Stimulated activated naive CD8-positive, alpha-beta T cell treated with anti-CD3 and anti-CD28 coated beads, Interleukin-15, Interleukin-2, amounts not matched to agents 100 U/mL and 50 U/mL, for 24 hours (primary cell): ENCODE measurements at regions not wholly inside any gene's neighbourhood (a gene's known extent, or its start where the extent isn't known, plus 50 kb on each side); places are given as distances from the start of the nearest gene placed in this dataset.
"Not testable (repeated sequence)": the region's sequence is repeated elsewhere in the genome, so short reads cannot be mapped to it uniquely, and the experiment has no call there.

ENCODE experiments used
- ATAC-seq: fragments of 150-1000 bp; cut with Tn5 transposase; one replicate; pipeline ENCODE4 v1.10.0; 2021
- DNase-seq: peaks from one replicate; pipeline ENCODE4 v3.0.0; 2021

DNA sequence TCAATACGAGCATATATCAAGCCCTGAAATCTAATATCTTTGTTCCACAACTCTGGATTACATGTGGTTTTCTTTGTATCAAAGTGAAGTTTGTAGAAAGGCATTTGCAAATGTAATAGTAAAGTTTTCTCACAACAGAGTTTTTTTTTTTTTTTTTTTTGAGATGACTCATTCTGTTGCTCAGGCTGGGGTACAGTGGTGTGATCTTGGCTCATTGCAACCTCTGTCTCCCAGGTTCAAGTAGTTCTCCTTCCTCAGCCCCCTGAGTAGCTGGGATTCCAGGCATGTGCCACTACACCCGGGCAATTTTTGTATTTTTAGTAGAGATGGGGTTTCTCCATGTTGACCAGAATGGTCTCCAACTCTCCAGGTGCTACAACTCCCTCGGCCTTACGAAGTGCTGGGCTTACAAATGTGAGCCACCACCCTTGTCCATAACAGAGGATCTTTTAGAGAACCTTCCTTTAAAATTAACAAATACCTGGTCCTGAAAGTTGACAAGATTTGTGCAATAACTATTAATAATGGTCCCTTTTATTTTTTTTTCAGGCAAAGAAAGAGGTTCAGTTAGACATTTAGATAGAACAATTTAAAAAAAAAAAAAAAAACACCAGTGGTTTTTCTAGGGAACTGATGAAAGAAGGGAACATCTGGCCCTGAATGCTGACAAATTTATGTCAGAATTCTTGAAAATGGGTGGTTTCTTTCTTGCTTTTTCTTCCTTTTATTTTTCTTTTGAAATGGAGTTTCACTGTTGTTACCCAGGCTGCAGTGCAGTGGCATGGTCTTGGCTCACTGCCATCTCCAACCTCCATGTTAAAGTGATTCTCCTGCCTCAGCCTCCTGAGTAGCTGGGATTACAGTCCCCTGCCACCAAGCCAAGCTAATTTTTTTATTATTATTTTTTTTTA, 278.5 kb downstream of the RPS4Y2 start:
- no peak for DNase-seq

DNA sequence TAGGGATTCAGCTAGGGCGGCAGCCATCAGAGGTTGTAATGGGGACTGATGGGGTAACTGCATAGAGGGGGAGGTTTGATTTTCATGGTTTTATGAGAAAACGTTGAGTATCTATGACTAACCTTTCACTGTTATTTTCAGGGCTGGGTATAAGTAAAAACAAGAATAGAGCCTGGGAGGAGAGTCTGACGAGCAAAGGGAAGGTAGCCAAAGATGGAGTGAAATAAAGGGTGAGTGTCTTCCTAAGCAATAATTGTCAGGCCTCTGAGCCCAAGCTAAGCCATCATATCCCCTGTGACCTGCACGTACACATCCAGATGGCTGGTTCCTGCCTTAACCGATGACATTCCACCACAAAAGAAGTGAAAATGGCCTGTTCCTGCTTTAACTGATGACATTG, 281.5 kb downstream of the RPS4Y2 start:
- not testable (repeated sequence) for ATAC-seq, DNase-seq

More for the DNA sequence above, 278.5 kb downstream of the RPS4Y2 start:
- ATAC-seq, result no peak

DNA sequence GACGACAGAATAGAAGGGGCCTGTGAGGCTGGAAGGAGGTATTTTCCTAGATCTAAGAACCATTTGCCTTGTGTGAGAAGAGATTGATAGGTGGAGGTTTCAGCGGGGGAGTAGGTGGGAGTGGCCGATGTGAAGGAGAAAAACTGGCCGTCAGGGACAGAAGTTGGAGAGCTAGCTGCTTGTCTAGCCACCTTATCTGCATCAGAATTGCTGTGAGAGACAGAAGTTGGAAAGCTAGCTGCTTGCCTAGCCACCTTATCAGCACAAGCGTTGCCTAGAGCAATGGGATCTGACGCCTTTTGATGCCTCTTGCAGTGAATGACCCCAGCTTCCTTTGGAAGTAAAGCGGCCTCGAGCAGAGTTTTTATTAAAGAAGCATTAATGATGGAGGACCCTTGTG, 283.9 kb downstream of the RPS4Y2 start:
- ATAC-seq, result no peak

DNA sequence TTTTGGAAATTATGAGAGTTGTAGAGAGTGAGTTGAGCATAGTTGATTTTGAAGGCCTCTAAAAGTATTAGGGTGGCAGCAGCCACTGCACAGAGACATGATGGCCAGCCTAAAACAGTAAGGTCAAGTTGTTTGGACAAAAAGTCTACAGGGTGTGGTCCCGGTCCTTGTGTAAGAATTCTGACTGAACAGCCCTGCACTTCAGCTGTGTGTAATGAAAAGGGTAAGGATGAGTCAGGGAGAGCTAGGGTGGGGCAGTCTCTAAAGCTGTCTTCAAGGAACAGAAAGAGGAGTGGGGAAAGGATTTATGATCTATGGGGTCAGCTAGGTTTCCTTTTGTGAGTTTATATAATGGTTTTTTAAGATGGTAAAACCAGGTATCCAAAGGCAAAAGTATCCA, 284.8 kb downstream of the RPS4Y2 start:
- ATAC-seq, DNase-seq: not testable (repeated sequence)

More for the DNA sequence above, 283.9 kb downstream of the RPS4Y2 start:
- no peak for DNase-seq

DNA sequence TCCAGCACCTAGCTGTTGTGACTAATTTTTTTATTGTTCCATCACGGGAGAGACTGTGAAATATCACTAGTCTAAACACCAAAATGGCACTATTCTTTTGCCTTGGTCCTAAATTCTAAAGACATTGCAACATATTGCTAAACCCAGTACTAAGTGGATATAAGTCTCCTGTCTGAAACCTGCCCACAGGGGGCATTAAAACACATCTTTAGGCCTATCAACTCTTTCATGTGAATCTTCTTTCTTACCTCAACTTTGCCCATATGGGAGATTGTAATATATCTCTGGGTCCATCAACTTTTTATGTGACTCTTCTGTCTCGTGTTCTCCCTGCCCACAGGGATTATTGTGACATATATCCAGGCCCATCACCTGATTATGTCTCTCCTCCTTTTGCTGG, 317.2 kb downstream of the RPS4Y2 start:
- ATAC-seq, result no peak
- no peak for DNase-seq

DNA sequence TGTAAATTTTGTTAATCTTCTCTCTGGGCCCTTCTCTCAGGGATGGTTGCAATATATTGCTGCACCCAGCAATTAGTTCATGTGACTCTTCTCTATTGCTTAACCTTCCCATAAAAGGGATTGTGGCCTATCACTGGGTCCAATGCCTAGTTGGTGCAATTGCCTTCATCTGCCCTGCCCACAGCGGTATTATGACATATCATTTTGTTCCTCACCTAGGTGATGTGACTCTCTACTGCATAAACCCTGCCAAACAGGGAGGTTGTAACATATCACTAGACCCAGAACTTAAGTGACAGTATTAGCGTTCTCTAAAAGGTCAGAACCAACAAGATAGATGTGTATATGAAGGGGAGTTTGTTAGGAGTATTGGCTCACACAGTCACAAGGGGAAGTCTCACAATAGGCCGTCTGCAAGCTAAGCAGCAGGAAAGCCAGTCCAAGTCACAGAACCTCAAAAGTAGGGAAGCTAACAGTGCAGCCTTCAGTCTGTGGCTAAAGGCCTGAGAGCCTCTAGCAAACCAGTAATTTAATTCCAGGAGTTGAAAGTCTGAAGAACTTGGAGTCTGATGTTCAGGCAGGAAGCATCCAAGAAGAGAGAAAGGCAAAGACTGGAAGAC, 317.8 kb downstream of the RPS4Y2 start:
- no peak for DNase-seq
- ATAC-seq, result no peak

DNA sequence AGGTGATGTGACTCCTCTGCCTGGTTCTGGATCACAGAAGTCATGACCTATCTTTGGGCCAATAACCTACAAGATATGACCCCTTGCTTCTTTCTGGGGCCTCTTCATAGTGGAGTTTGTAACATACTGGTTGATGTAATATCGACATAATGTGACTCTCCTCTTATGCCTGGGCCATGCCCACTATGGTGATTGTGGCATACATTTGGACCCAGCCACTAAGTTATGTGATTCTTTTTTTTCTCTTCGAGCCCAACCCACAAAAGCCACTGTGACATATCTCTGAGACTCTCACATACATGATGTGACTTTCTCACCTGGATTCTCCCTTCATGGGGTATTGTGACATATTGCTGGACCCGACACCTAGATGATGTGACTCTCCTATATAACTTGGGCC, 319.8 kb downstream of the RPS4Y2 start:
- ATAC-seq, result no peak
- no peak for DNase-seq

DNA sequence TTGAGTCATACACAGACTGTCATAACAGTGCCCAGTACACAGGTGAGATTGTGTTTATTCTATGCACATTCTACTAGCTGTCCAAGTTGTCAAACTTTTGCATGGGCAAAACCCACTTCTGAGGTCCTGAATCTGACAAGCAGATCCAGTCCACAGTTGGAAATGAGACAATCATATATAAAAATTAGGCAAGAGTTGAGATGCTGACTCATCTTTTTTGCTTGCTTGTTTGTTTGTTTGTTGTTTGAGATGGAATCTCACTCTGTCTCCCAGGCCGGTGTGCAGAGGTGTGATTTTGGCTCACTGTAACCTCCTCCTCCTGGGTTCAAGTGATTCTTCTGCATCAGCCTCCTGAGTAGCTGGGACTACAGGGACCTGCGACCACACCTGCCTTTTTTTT, 323.8 kb downstream of the RPS4Y2 start:
- ATAC-seq, result no peak
- no peak for DNase-seq

DNA sequence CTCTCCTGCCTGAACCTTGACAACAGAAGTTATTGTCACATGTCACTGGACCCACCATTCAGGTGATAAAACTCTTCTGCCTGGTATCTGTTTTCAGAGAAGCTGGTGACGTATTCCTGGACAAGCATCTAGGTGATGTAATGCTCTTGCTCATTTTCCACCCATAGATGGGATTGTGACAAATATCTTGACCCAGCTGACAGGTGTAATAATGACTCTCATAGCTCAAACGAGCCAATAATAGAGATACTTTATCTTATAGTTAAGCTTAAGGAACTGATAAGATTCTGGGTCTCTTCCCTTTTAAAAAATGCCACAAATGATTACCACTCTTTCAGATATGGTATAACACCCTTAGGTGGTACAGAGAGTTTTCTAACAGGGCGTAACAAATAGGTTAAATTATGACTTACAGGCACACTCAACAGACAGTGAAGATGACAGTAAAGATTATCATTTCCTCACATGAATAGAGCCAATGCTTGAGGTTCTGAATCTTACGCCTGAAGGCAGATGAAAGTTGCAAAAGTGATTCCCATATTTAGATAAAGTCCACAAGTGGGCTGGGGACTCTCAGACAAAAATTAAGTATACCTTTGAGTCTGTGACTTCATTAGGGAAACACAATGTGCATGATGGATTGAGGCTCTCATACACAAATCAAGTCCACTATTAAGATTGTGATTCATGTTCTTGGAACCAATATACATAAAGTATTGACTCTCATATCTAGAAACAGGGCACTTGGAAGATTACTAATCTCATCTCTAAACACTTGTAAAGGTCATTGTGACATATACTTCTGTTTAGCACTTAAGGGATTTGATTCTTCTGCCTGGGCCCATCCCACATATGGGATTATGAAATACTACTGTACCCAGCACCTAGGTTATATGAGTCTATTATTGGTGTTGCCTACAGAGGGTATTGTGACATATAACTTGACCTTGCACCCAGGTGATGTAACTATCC, 326.0 kb downstream of the RPS4Y2 start:
- peak; percentile 28 for ATAC-seq

DNA sequence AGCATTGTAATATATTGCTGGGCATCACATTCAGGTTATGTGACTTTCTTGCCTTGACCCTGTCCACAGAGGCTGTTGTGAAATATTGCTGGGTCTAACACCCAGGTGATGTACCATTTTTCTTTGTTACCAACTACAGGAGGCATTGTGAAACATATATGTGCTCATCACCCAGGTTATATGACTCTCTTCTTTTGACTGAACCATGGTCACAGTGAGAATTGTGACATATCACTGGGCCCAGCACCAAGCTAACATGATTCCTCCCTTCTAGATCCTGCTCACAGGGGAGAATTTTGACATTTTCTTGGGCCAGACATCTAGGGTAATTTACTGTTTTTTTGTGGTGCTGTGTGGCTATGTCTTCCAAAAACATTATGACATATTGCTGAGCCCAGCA, 326.7 kb downstream of the RPS4Y2 start:
- DNase-seq (no peak), ATAC-seq (no peak)

More for the DNA sequence above, 326.0 kb downstream of the RPS4Y2 start:
- DNase-seq, result no peak

DNA sequence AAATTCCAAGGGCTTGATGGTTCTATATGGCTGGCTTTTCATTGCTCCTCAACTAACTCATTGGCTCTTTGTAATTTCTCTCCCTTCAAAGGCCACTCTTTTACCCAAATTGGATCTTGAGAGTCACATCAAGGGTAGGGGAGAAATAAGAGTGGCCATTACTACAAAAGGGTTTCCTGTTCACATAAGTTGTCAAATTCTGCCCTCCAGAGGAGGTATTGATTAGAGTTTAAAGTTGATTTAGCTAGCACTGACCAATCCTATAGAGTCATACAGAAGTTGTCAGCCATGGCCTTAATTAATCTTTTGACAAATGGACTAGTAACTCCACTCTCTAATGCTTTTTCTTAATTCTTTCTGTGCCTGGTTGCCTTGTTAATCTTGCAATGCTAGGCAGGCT, 336.0 kb downstream of the RPS4Y2 start:
- DNase-seq, result no peak
- no peak for ATAC-seq

DNA sequence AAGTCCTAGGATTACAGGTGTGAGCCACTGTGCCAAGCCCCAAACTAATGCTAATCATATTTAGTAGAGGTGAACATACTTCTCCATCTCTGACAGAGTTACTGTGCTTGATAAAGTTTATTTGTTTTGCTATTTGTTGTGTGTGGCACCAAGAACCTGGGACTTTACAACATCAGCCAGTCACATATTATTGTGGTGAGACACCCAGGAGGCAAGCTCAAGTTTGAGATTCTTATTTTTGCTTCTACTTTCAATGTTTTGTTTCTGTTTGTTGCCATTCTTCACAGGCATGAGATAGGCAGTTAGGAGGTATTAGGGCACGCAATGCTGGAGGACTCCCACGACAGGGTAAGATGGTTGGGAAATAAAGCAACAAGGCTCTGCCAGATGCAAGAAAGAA, 346.6 kb downstream of the RPS4Y2 start:
- DNase-seq (no peak), ATAC-seq (no peak)

DNA sequence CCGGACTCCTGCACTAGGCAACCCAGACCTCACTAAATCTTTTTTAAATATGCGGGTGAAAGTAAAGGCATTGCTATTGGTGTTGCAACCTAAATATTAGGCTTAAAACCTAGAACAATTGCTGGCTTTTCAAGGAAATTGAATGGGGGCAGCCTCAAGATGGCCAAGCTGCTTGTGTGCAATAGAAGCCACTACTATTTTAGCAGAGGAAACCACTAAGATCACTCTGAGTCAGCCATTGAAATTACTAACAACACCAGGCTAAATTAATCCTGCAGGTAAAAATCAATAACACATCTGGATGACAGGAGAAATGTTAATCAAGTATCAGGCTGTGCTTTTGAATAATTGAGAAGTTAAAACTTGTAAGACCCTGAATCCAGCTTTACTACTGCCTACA, 348.0 kb downstream of the RPS4Y2 start:
- ATAC-seq, result no peak
- DNase-seq, result no peak

DNA sequence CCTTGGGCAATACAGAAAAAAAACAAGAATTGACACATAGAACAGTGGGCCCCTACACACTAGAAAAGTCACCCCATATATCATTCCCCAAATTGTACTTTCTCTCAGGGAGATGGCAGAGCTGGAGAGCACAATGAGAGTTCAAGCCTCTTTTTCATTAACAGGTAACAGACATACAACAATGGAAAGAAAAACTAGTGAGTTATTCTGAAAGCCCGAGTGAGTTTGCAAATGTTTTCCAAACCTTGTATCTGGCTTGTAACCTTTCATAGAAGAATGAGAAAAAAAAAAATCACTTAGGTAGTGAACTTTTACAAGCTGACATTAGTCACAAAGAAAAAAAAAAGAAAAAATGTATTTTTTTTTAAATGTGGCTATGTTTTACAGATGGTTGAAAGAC, 349.6 kb downstream of the RPS4Y2 start:
- ATAC-seq, result peak; percentile 19
- DNase-seq, result no peak

DNA sequence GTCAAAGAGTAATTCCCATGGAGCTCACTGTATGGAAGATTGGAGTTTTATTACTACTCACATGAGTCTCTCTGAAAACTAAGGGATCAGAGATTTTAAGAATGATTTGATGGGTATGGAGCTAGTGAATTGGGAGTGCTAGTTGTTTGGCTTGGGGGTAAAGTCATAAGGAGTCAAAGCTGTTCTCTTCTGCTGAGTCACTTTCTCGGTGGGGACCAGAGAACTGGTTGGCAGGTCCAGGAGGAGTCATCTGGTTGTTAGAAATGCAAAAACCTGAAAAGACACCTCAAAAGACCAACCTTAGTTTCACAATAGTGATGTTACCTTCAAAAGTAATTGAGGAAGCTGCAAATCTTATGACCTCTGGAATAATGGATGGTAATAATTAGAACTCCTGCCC, 355.4 kb downstream of the RPS4Y2 start:
- DNase-seq (no peak), ATAC-seq (no peak)

DNA sequence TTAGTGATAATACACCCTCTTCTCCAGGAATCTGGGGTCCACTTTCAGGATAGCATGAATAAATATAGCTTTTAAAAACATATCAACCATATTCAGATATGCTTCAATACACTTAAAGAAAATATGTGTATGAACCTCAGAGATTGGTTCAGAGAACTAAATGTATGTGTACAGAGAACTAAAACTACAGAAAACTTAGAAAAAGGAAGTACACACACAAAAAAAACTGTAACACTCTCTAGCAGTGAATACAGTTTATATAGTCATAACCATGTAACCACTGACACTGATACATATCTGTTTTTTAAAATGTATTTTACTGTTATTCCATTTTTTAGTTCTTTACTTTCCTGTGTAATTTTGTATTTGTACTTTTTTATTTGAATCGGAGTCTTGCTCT, 365.2 kb downstream of the RPS4Y2 start:
- ATAC-seq (no peak), DNase-seq (no peak)

DNA sequence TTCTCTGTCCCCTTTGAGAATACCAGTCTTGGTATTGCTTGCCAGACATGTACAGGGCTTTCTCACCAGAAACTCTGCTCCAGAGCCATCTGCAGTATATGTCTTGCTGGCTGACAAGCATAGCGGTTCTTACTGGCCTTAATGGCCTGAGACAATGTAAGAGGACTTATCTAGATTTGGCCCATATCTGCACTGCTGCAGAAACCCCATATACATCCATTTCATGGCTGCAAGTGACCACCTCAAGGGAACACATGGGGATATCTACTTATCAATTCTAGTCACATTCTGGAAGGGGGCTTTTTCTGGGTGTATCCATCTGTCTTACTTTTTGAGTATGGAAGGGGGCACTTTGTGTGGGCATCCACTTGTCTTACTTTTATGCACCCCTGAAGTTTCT, 375.5 kb upstream of the RBMY1B start:
- ATAC-seq, result no peak

DNA sequence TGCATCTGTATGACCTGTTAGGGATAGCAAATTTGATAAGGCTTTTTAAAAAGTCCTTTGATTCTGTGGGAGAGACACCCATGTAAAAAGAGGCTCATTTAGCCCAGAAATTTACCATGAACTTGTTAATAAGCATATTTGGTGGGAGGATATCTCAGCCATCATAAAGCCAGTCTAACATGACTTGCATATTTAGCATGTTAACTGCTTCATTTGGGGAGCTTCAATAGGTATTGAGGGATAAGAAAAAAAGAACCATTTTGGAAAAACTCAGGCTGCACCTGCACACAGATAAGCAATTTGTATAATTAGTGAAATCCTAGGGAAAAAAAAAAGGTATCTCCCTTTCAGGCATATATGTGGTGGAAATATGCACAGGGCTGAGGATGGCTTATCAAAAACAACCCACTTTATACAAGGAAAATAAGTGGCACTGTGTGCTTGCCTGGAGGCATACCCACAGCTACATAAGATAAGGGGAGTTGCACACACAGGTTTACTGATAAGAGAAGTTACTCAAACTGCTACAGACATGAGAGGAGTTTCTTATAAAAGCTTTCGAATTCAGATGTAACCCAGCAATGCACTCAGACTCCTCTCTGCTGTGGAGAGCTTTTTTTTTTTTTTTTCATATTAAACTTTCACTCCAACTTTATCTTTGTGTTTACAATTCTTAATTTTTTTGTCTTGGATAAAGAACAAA, 372.9 kb upstream of the RBMY1B start:
- DNase-seq (no peak), ATAC-seq (no peak)

More for the DNA sequence above, 375.5 kb upstream of the RBMY1B start:
- no peak for DNase-seq

DNA sequence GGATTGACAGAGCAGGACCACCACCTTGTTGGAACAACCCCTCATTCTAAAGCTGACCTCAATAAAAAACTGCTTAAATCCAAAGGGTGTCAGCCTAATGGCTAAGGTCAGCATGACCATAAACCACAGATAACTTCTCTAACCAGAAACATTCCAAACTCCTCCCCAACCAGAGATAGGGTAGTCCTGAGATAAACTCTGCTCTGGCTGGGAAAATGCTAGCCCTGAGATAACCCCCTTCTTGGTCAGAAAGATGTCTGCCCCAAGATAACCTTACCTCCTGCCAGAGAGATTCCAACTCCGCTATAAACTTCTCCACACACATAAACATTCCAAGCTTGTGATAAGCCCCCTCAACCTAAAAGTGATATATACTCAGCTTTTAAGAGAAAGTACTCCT, 364.8 kb upstream of the RBMY1B start:
- DNase-seq, result no peak

DNA sequence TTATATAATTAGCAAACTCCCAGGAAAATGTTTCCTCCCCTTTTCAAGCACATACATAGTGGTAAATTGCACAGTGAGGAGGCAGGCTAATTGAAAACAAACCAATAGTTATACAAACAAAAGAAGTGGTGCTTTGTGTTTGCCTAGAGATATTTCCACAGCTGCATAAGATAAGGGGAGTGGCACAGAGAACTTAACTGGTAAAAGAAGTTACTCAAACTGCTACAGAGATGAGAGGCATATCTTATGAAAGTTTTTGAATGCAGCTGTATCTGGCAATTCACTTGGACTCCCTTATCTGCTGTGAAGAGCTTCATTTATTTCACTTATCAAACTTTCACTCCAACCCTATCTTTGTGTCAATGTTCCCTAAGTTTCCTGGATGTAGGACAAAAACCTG, 361.2 kb upstream of the RBMY1B start:
- no peak for ATAC-seq
- DNase-seq, result no peak

More for the DNA sequence above, 364.8 kb upstream of the RBMY1B start:
- ATAC-seq, result no peak

DNA sequence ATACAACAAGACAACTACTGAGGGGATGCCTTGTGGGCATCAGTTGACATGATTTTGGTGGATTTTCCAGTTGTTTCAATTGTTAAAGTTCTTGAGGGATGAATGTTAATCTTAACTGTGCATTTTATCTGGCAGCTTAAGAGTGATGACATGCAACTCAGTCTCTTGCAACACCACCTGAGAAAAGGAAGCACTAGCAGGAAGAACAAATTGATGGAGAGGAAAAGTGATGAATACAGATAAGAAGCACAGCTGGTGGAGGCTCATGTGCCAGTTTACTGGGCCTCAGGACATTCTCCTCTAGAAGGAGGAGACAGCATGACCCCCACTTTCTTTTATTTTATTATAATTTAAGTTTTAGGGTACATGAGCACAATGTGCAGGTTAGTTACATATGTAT, 341.3 kb upstream of the RBMY1B start:
- no peak for ATAC-seq
- no peak for DNase-seq
